Islet of Langerhans (tissue), 1 donor: ENCODE measurements at regions not wholly inside any gene's neighbourhood (a gene's known extent, or its start where the extent isn't known, plus 50 kb on each side); places are given as distances from the start of the nearest gene placed in this dataset.
"Not testable (repeated sequence)": the region's sequence is repeated elsewhere in the genome, so short reads cannot be mapped to it uniquely, and the experiment has no call there.

Experiments
- FAIRE-seq: peaks from one replicate; lab custom pipeline; 2011; peaks lifted over from hg19 to GRCh38; lab: Jason Lieb, UNC

GRCh38 chr17:30686538-30687479, 137.7 kb downstream of the CRLF3 start:
- FAIRE-seq = not testable (repeated sequence)

GRCh38 chr17:30682280-30682679, 142.2 kb downstream of the CRLF3 start:
- not testable (repeated sequence) for FAIRE-seq

- FAIRE-seq = not testable (repeated sequence)
Observed at GRCh38 chr17:30680681-30681080, 143.8 kb downstream of the CRLF3 start.

- FAIRE-seq = no peak
Observed at GRCh38 chr17:30677550-30678249, 146.8 kb downstream of the CRLF3 start.

- not testable (repeated sequence) for FAIRE-seq
Observed at GRCh38 chr17:30675777-30676492, 148.6 kb downstream of the CRLF3 start.

GRCh38 chr17:30669217-30669649, 155.3 kb downstream of the CRLF3 start:
- FAIRE-seq = not testable (repeated sequence)

GRCh38 chr17:30668360-30669181, 155.9 kb downstream of the CRLF3 start:
- FAIRE-seq = not testable (repeated sequence)

GRCh38 chr17:30667657-30668359, 156.7 kb downstream of the CRLF3 start:
- not testable (repeated sequence) for FAIRE-seq

GRCh38 chr17:30666838-30667656, 157.4 kb downstream of the CRLF3 start:
- FAIRE-seq = not testable (repeated sequence)

GRCh38 chr17:30663727-30664455, 160.6 kb downstream of the CRLF3 start:
- FAIRE-seq = not testable (repeated sequence)

GRCh38 chr17:30657148-30657547, 167.3 kb downstream of the CRLF3 start:
- not testable (repeated sequence) for FAIRE-seq

- not testable (repeated sequence) for FAIRE-seq
Observed at GRCh38 chr17:30653038-30653437, 171.5 kb downstream of the CRLF3 start.

- FAIRE-seq = not testable (repeated sequence)
Observed at GRCh38 chr17:30650149-30650548, 172.9 kb downstream of the GOSR1 start.

- not testable (repeated sequence) for FAIRE-seq
Observed at GRCh38 chr17:30648015-30648620, 170.9 kb downstream of the GOSR1 start.

- FAIRE-seq = not testable (repeated sequence)
Observed at GRCh38 chr17:30645875-30646274, 168.7 kb downstream of the GOSR1 start.

GRCh38 chr17:30644713-30645112, 167.5 kb downstream of the GOSR1 start:
- not testable (repeated sequence) for FAIRE-seq

GRCh38 chr17:30644287-30644686, 167.1 kb downstream of the GOSR1 start:
- not testable (repeated sequence) for FAIRE-seq

GRCh38 chr17:30641428-30641827, 164.2 kb downstream of the GOSR1 start:
- FAIRE-seq = not testable (repeated sequence)

- FAIRE-seq = not testable (repeated sequence)
Observed at GRCh38 chr17:30639391-30639790, 162.2 kb downstream of the GOSR1 start.
